SK-N-SH (cell line): ENCODE measurements at regions not wholly inside any gene's neighbourhood (a gene's known extent, or its start where the extent isn't known, plus 50 kb on each side); places are given as distances from the start of the nearest gene placed in this dataset.

Experiments
- EP300 ChIP-seq, 2 experiments: IDR thresholded peaks; 2 replicates each; pipeline versions ENCODE4 v1.4.0 to v1.6.1; 2012; ENCODE audit warnings: borderline replicate concordance in 1 of 2, low read depth in 1 of 2, low read length in 1 of 2
- JUND ChIP-seq: IDR thresholded peaks from 2 replicates; pipeline ENCODE4 v1.4.0; 2012
- MAX ChIP-seq: IDR thresholded peaks from 2 replicates; pipeline ENCODE4 v1.4.0; 2012; ENCODE audit warnings: low read depth
- MEF2A ChIP-seq: IDR thresholded peaks from 2 replicates; pipeline ENCODE4 v1.4.0; 2012; ENCODE audit warnings: low read depth, borderline replicate concordance
- SIN3A ChIP-seq: IDR thresholded peaks from 2 replicates; pipeline ENCODE4 v1.6.1; 2012; ENCODE audit warnings: low read depth, mild to moderate bottlenecking, low read length, moderate library complexity, borderline replicate concordance
- TAF1 ChIP-seq: IDR thresholded peaks from 2 replicates; pipeline ENCODE4 v1.6.1; 2012; ENCODE audit warnings: low read depth, mild to moderate bottlenecking, low read length, moderate library complexity, borderline replicate concordance
- TF ChIP-seq, protein P1 (sequence below): fragments of 200-600 bp; sonication (generic); IDR thresholded peaks from 2 replicates; pipeline ENCODE4 v1.6.1; 2017; ENCODE audit warnings: antibody characterized with exemption, mild to moderate bottlenecking, moderate library complexity

- no peak for TF ChIP-seq MAX
- TF ChIP-seq, protein P1, sequence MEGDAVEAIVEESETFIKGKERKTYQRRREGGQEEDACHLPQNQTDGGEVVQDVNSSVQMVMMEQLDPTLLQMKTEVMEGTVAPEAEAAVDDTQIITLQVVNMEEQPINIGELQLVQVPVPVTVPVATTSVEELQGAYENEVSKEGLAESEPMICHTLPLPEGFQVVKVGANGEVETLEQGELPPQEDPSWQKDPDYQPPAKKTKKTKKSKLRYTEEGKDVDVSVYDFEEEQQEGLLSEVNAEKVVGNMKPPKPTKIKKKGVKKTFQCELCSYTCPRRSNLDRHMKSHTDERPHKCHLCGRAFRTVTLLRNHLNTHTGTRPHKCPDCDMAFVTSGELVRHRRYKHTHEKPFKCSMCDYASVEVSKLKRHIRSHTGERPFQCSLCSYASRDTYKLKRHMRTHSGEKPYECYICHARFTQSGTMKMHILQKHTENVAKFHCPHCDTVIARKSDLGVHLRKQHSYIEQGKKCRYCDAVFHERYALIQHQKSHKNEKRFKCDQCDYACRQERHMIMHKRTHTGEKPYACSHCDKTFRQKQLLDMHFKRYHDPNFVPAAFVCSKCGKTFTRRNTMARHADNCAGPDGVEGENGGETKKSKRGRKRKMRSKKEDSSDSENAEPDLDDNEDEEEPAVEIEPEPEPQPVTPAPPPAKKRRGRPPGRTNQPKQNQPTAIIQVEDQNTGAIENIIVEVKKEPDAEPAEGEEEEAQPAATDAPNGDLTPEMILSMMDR: no peak
- no peak for TF ChIP-seq EP300 (IDR thresholded peaks at IDR 0.05; ENCODE audit: borderline replicate concordance in 1 of 2, low read depth in 1 of 2, low read length in 1 of 2)
- TF ChIP-seq TAF1: no peak
- TF ChIP-seq JUND: no peak
- no peak for TF ChIP-seq SIN3A
- no peak for TF ChIP-seq MEF2A
These were observed 151.5 kb upstream of the RNPC3 start for GRCh38 chr1:103373991-103374390.
